Hepatocyte (in vitro differentiated cells): ENCODE measurements at regions not wholly inside any gene's neighbourhood (a gene's known extent, or its start where the extent isn't known, plus 50 kb on each side); places are given as distances from the start of the nearest gene placed in this dataset.

Source experiments
- DNase-seq: peaks from one replicate; pipeline ENCODE4 v3.0.0-alpha.2; 2016; ENCODE audit warnings: low spot score
- H2AFZ ChIP-seq: fragments of 200-600 bp; sonication (generic); 2 replicates; pipeline ENCODE4 v1.6.0; 2016; ENCODE audit warnings: antibody characterized with exemption, mild to moderate bottlenecking
- H3K27ac ChIP-seq: fragments of 200-600 bp; sonication (generic); 2 replicates; pipeline ENCODE4 v1.5.1; 2016; ENCODE audit warnings: mild to moderate bottlenecking
- H3K27me3 ChIP-seq: fragments of 200-600 bp; sonication (generic); 2 replicates; pipeline ENCODE4 v1.6.1; 2016
- H3K36me3 ChIP-seq: fragments of 200-600 bp; sonication (generic); replicated peaks from 2 replicates; pipeline ENCODE4 v1.5.1; 2016; ENCODE audit warnings: low read depth; ENCODE audit not compliant: insufficient read depth
- H3K4me1 ChIP-seq: fragments of 200-600 bp; sonication (generic); 2 replicates; pipeline ENCODE4 v1.5.1; 2016; ENCODE audit warnings: mild to moderate bottlenecking, moderate library complexity; ENCODE audit not compliant: insufficient read depth
- H3K4me2 ChIP-seq: fragments of 200-600 bp; sonication (generic); 2 replicates; pipeline ENCODE4 v1.6.0; 2016
- H3K4me3 ChIP-seq: fragments of 200-600 bp; sonication (generic); 2 replicates; pipeline ENCODE4 v1.5.1; 2016; ENCODE audit warnings: mild to moderate bottlenecking
- H3K79me2 ChIP-seq: fragments of 200-600 bp; sonication (generic); 2 replicates; pipeline ENCODE4 v1.6.0; 2017; ENCODE audit warnings: mild to moderate bottlenecking
- H3K9me2 ChIP-seq: fragments of 200-600 bp; sonication (generic); replicated peaks from 2 replicates; pipeline ENCODE4 v1.6.0; 2017; ENCODE audit warnings: mild to moderate bottlenecking; ENCODE audit not compliant: insufficient read depth
- H3K9me3 ChIP-seq: fragments of 200-600 bp; sonication (generic); 2 replicates; pipeline ENCODE4 v1.5.1; 2016; ENCODE audit warnings: low read depth, mild to moderate bottlenecking
- H4K20me1 ChIP-seq: fragments of 200-600 bp; sonication (generic); 2 replicates; pipeline ENCODE4 v1.6.0; 2016; ENCODE audit warnings: mild to moderate bottlenecking; ENCODE audit not compliant: insufficient read depth, poor library complexity, severe bottlenecking
- EZH2 ChIP-seq: fragments of 200-600 bp; sonication (generic); IDR thresholded peaks from 2 replicates; pipeline ENCODE4 v1.6.1; 2016; ENCODE audit warnings: antibody characterized with exemption, mild to moderate bottlenecking, borderline replicate concordance
- EZH2phosphoT487 ChIP-seq: fragments of 200-600 bp; sonication (generic); IDR thresholded peaks from one replicate; pipeline ENCODE4 v1.6.1; 2018; ENCODE audit warnings: antibody characterized with exemption, mild to moderate bottlenecking, low read depth, moderate library complexity; ENCODE audit not compliant: unreplicated experiment, severe bottlenecking
- WGBS: methylation state at CpG from one replicate; pipeline ENCODE4 v1.1.6; 2016; ENCODE audit warnings: low lambda C conversion rate; ENCODE audit errors: missing lambda C conversion rate; 5-methylcytosine and 5-hydroxymethylcytosine counted together
- TF ChIP-seq, protein P1 (sequence below): fragments of 200-600 bp; sonication (generic); IDR thresholded peaks from 2 replicates; pipeline ENCODE4 v1.5.1; 2016; ENCODE audit warnings: antibody characterized with exemption, mild to moderate bottlenecking; ENCODE audit not compliant: poor library complexity

DNA sequence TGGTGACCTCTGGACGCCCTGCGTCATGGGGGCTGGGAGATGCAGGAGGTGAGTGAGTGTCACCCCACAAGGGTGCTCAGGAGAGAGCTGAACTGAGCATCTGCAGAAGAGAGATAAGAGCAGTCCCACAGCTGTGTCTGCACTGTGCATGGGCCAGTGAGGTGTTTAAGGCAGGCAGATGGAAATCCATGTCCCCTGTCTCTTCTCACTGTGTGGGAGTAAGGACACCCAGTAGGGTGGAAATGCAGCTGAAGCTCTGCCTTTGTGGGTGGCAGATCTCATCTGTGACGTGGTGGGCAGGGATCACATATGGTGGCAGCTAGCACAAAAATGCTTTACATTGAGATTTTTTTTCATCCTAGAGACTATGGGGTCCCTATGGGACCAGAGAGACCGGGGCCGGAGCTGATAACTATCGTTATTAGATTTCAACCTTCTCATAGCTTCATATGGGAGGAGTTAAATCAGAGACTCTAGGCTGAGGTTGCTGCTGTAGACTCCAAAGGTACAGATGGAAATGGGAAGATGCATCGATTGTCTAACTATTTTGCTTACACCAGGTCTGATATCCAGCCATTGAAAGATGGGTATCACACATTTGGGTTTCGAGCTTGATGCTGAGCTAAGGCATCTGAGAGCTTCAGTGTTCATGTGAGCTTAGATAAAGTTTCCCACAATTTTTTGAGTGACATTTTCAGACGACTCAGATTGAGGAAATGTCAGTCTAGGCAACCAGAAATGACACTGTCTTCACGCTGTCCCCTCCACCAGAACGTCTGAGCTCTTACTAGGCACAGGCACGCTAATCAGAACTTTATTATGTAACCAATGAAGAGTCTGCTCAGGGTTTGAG is 65.3 kb upstream of the PSEN2 start:
- no peaks in the 10 kb centered on the region for H3K4me1 ChIP-seq
- WGBS: 81% methylated on average over 12 of the region's 12 CpGs
- H3K27ac ChIP-seq: no peak overlapping the region
- no peaks in the 10 kb centered on the region for H3K36me3 ChIP-seq
- H3K9me3 ChIP-seq: no peaks in the 10 kb centered on the region
- no peak for DNase-seq
- no peaks in the 10 kb centered on the region for H4K20me1 ChIP-seq
- no peaks in the 10 kb centered on the region for H3K79me2 ChIP-seq
- no peak overlapping the region for H3K4me3 ChIP-seq
- no peak overlapping the region for H2AFZ ChIP-seq
- no peak for TF ChIP-seq EZH2
- TF ChIP-seq, protein P1, sequence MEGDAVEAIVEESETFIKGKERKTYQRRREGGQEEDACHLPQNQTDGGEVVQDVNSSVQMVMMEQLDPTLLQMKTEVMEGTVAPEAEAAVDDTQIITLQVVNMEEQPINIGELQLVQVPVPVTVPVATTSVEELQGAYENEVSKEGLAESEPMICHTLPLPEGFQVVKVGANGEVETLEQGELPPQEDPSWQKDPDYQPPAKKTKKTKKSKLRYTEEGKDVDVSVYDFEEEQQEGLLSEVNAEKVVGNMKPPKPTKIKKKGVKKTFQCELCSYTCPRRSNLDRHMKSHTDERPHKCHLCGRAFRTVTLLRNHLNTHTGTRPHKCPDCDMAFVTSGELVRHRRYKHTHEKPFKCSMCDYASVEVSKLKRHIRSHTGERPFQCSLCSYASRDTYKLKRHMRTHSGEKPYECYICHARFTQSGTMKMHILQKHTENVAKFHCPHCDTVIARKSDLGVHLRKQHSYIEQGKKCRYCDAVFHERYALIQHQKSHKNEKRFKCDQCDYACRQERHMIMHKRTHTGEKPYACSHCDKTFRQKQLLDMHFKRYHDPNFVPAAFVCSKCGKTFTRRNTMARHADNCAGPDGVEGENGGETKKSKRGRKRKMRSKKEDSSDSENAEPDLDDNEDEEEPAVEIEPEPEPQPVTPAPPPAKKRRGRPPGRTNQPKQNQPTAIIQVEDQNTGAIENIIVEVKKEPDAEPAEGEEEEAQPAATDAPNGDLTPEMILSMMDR: no peak
- no peak for TF ChIP-seq EZH2phosphoT487
- no peaks in the 10 kb centered on the region for H3K27me3 ChIP-seq
- H3K4me2 ChIP-seq: no peak overlapping the region
- H3K9me2 ChIP-seq: no peaks in the 10 kb centered on the region

DNA sequence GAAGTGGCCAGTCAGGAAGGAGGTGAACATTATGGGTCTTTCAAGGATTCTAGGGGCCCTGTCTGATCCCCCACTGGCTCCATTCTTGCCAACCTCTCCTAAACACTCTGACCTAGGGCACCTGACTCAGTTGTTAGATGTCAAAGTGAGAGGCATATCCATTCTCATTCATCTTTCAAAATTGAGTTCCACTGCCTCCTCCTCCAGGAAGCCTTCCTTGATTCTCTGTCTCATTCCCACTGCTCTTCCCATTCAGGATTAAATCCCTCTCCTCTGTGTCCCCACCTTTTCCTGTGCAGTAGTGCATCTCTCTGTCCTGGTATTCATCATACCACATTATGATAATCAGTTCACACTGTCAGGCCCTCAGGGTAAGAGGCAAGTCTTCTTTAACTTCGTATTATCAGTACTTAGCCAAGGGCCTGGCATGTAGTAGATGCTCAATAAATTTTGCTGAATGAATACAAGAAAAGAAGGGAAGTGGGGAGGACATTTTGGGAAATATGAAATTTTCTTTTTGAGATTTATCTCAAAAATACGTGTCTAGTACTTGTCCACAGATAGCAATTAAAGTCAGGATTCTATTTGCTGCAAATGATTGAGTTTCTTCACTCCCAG is 61.8 kb upstream of the ITPKB start:
- TF ChIP-seq, protein P1: no peak
- no peak for TF ChIP-seq EZH2phosphoT487
- no peak for TF ChIP-seq EZH2
- no peaks in the 10 kb centered on the region for H3K79me2 ChIP-seq
- peak overlapping the region; percentile 68 for H3K27ac ChIP-seq
- H3K9me2 ChIP-seq: no peaks in the 10 kb centered on the region
- DNase-seq: no peak
- H3K9me3 ChIP-seq: no peaks in the 10 kb centered on the region
- H2AFZ ChIP-seq: no peak overlapping the region
- 85% methylated on average over 2 of the region's 2 CpGs for WGBS
- H3K4me1 ChIP-seq: no peaks in the 10 kb centered on the region
- no peak overlapping the region for H3K4me2 ChIP-seq
- H3K36me3 ChIP-seq: no peaks in the 10 kb centered on the region
- H3K4me3 ChIP-seq: no peak overlapping the region
- no peaks in the 10 kb centered on the region for H4K20me1 ChIP-seq
- H3K27me3 ChIP-seq: no peaks in the 10 kb centered on the region

DNA sequence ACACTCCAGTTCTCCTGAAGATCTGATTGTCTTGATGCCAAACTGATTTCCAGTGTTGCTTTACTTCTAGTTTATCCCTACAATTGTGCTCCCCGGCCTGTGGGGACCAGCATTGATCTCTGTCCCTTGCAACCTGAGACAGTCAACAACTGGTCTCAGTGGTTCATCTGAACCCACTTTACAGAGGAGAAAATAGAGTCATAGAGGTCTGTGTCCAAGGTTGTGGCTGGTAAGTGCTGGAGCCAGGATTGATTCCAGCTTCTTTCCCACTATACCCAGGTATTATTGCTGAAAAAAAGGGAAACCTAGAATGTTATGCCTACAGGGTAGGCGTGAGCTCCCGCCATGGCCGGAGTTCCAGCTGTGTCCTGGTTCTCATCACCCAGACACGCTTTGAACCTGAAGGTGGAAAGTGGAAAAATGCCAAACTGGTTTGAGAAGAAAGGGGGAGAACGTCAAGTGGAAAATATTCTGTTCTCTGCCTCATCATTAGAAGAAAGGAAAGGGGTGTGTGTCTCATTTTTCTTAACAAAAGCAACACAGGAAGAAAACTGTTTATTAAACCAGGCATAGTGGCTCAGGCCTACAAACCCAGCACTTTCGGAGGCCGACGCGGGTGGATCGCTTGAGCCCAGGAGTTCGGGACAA is 60.7 kb upstream of the ITPKB start:
- Histone ChIP-seq H3K4me3 (no peak overlapping the region), H2AFZ (no peak overlapping the region), H3K4me2 (no peak overlapping the region), H3K9me3 (no peaks in the 10 kb centered on the region), H4K20me1 (no peaks in the 10 kb centered on the region), H3K27me3 (no peaks in the 10 kb centered on the region), H3K27ac (peak overlapping the region; percentile 68), H3K4me1 (no peaks in the 10 kb centered on the region), H3K9me2 (no peaks in the 10 kb centered on the region), H3K79me2 (no peaks in the 10 kb centered on the region), H3K36me3 (no peaks in the 10 kb centered on the region)
- WGBS: 72% methylated on average over 12 of the region's 12 CpGs
- peak; percentile 66 for DNase-seq
- TF ChIP-seq EZH2 (no peak), EZH2phosphoT487 (no peak)
- TF ChIP-seq, protein P1: no peak
